ENCODE measurements at regions not wholly inside any gene's neighbourhood (a gene's known extent, or its start where the extent isn't known, plus 50 kb on each side); places are given as distances from the start of the nearest gene placed in this dataset.
"Not testable (repeated sequence)": the region's sequence is repeated elsewhere in the genome, so short reads cannot be mapped to it uniquely, and the experiment has no call there.

DNA sequence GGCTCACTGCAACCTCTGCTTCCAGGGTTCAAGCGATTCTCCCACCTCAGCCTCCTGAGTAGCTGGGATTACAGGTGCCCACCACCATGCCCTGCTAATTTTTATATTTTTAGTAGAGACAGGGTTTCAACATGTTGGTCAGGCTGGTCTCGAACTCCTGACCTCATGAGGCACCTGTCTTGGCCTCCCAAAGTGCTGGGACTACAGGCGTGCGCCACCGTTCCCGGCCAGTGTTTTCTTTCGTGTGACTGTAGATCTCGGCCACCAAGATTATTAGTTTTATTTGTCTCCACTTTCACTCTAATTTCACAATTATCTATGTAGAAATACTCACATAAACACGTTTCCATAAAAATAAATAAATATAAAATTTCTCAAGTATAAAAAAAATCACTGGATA is 665.4 kb upstream of the RAG2 start:
- TF ChIP-seq TEAD4 (CRISPR knock-in tag; IDR thresholded peaks at IDR 0.05); CTCF (IDR thresholded peaks at IDR 0.05); ZNF317 (CRISPR knock-in tag; IDR thresholded peaks at IDR 0.05; ENCODE audit: borderline replicate concordance, low read depth); FOXP1 (CRISPR knock-in tag; IDR thresholded peaks at IDR 0.05; ENCODE audit: borderline replicate concordance): not testable (repeated sequence)

Data from WTC11 (cell line).